Stimulated activated CD4-positive, alpha-beta T cell treated with anti-CD3 and anti-CD28 coated beads, TNF-alpha, amount 100 ng/mL, for 24 hours (primary cell): ENCODE measurements at regions not wholly inside any gene's neighbourhood (a gene's known extent, or its start where the extent isn't known, plus 50 kb on each side); places are given as distances from the start of the nearest gene placed in this dataset.
"Not testable (repeated sequence)": the region's sequence is repeated elsewhere in the genome, so short reads cannot be mapped to it uniquely, and the experiment has no call there.

Experiments
- DNase-seq, 3 experiments: peaks; one replicate each; pipeline ENCODE4 v3.0.0-alpha.2; 2020; ENCODE audit warnings: low read depth in 3 of 3

DNA sequence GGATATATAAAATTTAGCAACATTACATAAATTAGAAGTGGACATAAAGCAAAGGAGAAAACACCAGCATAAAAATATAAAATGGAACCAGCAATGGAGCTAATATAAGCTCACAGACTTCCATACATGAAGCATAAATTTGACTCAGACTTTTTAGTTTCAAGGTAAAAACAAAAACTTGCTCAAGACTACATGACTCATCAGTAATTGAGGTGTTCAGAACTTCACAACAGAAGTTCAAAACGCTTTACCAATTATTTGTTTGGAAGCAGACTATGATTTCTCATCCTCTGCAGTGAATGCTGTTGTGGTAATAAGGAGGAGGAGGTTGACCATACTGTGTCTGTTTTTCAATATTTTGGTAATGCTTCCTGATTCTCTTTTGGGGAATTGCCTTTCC, 192.0 kb upstream of the MEIS1 start:
- not testable (repeated sequence) for DNase-seq

DNA sequence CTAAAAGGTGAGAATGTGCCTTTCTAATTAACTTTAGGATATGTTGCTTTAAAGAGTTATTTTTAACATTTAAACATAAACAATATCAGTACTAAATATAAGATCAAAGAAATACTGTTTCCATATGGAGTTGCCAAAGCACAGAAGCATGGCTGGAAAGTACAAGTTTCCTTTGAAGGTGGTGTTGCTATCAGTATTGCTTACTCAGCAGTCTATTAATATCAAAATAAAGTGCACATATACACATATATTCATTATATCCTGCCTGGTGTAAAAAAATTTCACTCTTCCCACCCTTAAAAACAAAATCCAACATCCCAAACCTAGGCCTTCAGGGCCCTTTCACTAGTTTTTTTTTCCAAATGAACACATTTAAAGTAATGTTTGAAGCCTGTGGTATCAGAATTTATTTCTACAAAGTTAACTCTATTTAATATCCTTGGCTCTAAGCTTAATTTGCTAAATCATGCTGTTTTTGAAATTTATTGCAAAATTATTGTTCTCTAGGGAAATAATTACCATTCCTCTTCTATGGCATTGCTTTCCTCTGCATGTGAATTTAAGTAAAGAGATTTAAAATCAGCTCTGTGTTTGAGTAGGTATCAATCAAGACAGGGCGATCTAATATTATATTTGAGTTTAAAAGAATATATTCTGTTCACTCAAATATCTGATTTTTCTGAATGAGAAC, 192.7 kb upstream of the MEIS1 start:
- DNase-seq = no peak

- DNase-seq = no peak
Observed at GRCh38 chr2:66240286-66240685, 194.6 kb upstream of the MEIS1 start.

GRCh38 chr2:66239655-66240054, 195.3 kb upstream of the MEIS1 start:
- no peak for DNase-seq

- DNase-seq = no peak
Observed at GRCh38 chr2:66237803-66238379, 197.0 kb upstream of the MEIS1 start.

DNA sequence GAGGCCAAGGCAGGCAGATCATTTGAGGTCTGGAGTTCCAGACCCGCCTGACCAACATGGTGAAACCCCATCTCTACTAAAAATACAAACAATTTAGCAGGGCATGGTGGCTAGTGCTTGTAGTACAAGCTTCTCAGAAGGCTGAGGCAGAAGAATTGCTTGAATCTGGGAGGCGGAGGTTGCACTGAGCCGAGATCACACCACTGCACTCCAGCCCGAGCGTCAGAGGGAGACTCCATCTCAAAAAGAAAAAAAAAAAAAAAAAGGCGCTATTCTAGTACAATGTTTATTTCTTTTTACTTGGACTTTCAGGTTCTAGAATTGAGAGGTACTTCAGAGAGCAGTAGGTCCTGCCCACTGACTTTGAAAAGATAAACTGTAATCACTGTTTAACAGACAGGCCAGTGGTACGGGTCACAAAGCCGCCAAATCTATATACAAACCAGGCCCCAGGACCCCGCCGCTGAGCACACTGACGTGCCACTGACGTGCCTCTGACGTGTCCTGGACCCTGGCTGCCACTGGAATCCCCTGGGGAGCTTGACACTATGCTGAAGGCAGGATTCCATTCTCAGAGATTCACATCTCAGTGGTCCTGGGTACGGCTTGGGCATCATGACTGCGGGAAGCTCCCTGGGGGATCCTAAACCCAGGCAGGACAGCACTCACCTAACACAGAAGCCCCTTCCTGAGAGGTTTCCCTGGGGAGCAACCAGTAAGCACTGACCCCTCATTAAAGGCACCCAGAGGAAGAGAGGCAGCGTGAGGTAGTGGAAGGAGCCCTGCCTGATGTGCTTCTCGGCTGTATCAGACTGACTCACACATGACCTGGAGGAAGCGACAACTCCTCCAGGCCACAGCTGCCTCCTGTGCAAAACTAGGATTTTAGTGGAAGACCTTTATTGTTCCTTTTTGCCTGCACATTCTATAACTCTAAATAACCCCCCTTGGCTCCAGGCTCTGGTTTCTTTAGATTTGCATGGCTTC, 197.8 kb upstream of the MEIS1 start:
- DNase-seq = no peak

- no peak for DNase-seq
Observed at GRCh38 chr2:66236067-66236685, 198.7 kb upstream of the MEIS1 start.

DNA sequence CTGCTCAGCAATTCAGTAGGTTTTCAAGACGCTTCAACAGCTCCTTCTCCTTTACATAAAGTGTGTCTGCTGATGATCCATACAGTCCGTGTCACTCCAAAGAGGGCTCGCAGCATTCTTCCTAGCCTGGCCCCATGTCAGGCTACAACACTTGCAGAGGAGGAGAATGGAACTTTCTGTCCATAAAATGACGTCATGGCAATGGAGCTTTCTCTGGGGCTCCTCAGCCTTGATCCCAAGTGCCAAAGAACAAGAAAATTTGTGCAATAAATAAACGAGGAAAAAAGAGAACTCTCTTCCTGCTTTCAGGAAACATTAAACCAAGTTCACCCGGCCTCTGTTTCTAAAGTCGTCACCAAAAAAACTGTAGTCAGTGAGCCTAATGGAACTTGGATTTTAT, 199.5 kb upstream of the MEIS1 start:
- no peak for DNase-seq

DNA sequence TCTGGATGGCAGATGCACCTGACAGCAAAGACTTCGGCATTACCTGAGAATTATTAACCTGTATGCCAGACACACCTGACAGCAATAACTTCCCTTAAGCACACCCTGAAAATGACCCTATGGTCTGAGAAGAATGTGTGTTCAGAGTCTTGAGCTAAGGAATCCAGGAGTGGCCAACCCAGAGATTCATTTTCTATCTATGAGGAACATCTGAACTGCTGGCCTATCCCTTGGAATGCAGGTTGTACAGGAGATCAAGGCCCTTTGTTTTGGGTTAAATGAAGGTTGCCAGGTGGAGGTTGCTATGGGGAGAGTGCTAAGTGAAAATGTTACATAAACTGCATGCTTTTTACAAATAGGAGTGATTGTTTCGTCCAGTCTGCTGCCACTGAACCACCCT, 200.9 kb upstream of the MEIS1 start:
- no peak for DNase-seq

DNA sequence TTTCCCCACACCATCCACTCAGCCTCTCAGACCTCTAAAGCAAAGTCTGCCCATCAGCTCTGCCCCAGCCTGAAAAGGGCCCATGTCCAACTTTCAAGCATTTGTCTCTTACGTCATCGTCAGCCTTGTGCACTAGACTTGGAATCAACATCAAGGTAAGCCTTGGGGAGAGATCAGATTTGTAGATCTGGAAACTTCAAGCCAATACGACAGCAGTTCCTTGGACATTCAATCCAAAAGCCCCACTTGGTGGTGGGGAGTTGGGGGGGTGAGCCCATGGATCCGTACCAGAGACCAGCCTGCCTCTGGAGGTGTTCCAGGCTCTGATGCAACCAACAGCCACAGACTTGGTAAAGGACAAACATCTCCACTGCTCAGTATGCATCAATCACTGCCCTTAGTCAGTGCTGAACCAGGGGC, 206.8 kb upstream of the MEIS1 start:
- DNase-seq = no peak

DNA sequence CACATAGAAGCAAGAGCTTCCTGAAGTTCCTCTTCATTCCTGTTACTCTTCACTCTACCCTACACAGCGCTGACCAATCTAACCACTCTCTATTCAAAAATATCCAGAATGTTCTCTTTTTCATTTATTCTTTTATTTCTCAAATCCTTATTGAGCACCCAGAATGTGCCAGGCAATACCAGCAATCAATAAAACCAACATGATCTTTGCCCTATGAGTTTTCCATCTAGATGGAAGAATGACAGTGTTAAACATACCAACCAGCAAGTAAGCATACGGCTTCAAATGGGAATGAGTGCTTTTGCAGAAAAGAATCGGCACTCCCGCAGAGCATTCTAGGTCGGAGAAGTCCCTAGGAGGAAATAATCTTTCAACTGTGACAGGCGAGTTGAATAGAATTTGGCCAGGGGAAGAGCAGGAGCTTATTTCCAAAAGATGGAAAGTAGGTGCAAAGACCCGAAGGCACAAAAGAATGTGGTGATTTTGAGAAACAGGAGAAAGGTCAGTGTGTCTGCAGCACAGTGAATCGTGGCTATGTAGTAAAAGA, 217.8 kb upstream of the MEIS1 start:
- no peak for DNase-seq

GRCh38 chr2:66212749-66213148, 222.2 kb upstream of the MEIS1 start:
- no peak for DNase-seq

- DNase-seq = no peak
Observed at GRCh38 chr2:66202586-66202985, 232.3 kb upstream of the MEIS1 start.

- DNase-seq = no peak
Observed at GRCh38 chr2:66201242-66201641, 233.7 kb upstream of the MEIS1 start.

DNA sequence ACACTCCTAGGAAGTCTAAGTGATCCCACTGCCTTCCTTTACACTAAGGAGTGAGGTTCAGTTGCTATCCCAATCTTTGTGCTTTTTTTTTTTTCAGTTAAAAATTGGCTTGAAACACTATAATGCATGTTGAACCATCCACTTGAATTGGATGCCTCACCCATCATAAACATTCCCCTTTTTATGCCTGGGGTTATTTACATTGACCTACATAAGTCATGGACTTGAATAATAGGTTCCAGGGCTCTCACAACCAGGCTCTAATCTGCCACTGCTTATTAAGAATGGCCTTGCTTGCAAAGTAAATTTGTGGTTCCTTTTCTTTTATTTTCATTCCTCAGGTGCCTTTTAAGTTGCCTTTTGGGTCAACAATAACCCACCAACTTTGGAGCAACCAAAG, 236.1 kb upstream of the MEIS1 start:
- DNase-seq = no peak

DNA sequence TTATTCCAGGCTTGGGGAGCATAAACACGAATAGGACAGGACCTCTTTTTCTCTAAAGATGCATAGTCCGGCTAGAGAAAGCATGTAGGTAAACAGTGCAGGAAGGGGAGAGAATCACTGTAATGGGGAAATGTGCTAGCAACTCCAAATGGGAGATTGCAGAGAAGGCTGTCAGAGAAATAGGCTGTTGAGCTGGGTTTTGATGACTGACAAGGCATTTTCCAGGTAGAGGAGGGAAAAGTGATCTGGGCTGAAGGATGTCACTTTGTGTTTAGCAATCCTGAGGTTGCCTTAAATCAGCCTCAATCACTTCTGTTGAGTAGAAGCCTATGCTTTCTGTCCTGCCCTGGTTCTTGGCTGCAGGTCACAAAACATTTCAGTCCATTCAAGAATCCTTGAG, 242.0 kb upstream of the MEIS1 start:
- no peak for DNase-seq

DNA sequence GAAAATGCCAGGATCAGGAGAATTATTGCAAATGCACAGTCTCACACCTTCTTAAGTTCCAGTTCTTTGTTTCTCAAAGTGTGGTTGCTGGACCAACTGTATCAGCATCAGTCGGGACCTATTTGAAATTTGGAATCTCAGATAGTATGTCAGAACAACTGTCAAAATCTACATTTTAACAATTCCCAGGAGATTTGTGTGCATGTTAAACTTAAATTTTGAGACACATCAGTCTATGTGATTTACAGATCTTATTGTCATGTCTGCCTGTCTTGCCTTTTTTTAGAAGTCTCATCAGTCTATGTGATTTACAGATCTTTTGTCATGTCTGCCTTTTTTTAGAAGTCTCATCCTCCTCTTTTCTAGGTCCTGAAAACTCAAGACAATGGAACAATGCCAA, 243.6 kb upstream of the MEIS1 start:
- no peak for DNase-seq

DNA sequence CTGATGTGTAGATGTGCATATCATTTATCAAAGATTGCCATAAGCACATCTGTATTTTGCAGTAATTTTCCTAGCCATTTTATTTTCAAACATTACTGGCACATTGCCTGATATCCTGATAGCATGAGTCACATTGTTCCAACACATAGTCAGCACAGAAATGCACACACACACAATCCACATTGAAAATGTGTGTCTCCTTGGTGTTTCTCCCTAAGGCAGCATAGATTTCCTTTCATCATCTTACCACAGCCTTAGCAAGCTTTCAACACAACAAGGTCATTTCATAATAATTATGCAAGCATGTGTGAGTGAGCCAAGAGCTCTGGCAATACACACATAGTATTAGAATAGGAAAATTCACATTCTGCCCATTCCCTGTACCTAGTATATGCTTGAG, 245.4 kb upstream of the MEIS1 start:
- DNase-seq = no peak

DNA sequence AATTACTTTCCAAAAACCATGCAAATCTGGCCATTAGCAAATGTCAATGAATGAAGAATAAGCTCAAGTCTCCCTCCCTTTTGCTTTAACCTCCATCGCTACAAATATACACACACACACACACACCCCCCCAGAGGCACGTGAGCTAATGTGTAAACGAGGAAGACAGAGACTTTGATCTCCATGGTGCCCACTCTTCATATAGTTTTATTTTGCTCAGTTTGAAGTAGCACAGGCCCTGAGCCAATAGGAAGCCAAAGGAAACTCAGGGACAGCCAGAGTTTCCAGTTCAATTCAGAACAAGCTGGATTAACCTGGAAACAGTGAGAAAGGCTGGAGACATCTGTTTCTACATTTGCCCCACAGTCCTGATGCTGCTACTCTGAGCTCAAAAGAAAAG, 248.4 kb upstream of the MEIS1 start:
- no peak for DNase-seq

DNA sequence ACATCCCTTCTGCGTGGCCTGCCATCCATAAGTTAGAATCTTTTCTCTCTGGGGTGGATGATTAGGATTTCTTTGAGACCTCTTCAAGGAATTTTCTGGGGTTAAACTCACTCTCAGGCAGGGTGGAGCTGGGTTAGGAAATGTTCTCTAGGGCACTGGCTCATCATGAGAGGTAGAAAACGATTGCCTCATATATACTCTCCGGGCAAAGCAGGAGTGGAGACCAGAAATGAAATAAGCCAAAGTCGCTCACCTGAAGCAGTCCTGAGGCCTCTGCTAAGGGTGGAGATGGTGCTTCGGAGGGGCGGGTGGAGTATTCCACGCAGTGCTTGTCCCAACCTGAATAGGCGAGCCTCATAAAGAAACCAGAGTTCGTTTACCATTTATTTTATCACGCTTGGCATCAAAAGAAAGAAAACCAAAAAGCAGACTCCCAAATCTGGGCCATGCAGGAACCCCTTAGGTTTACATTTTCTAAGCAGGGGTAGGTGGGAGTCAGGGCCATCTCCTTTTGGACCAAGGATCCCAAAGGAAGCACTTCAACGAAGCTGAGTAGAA, 249.3 kb upstream of the MEIS1 start:
- DNase-seq = no peak

GRCh38 chr2:66177128-66177796, 257.7 kb upstream of the MEIS1 start:
- DNase-seq = not testable (repeated sequence)
